Glutamatergic neuron (in vitro differentiated cells): ENCODE measurements at regions not wholly inside any gene's neighbourhood (a gene's known extent, or its start where the extent isn't known, plus 50 kb on each side); places are given as distances from the start of the nearest gene placed in this dataset.

Source experiments
- DNase-seq: peaks from one replicate; pipeline ENCODE4 v3.0.0; 2022
- H3K27ac Mint-ChIP-seq: one replicate; pipeline ENCODE4 v1.8.0; 2020; ENCODE audit warnings: mild to moderate bottlenecking, mixed read lengths, inconsistent platforms; ENCODE audit not compliant: unreplicated experiment
- H3K27me3 Mint-ChIP-seq: one replicate; pipeline ENCODE4 v1.8.0; 2020; ENCODE audit warnings: mild to moderate bottlenecking, moderate library complexity, mixed read lengths, inconsistent platforms; ENCODE audit not compliant: unreplicated experiment
- H3K36me3 Mint-ChIP-seq: one replicate; pipeline ENCODE4 v1.8.0; 2020; ENCODE audit warnings: mild to moderate bottlenecking, mixed read lengths, inconsistent platforms; ENCODE audit not compliant: unreplicated experiment
- H3K4me1 Mint-ChIP-seq: one replicate; pipeline ENCODE4 v1.8.0; 2020; ENCODE audit warnings: mild to moderate bottlenecking, low read depth, mixed read lengths, inconsistent platforms; ENCODE audit not compliant: unreplicated experiment
- H3K4me3 Mint-ChIP-seq: one replicate; pipeline ENCODE4 v1.8.0; 2020; ENCODE audit warnings: mild to moderate bottlenecking, mixed read lengths, inconsistent platforms; ENCODE audit not compliant: unreplicated experiment
- H3K9me3 Mint-ChIP-seq: one replicate; pipeline ENCODE4 v1.8.0; 2020; ENCODE audit warnings: mild to moderate bottlenecking, moderate library complexity, mixed read lengths, inconsistent platforms; ENCODE audit not compliant: unreplicated experiment
- CTCF ChIP-seq: fragments of 200-600 bp; sonication (generic); IDR thresholded peaks from one replicate; pipeline ENCODE4 v1.5.0; 2021; ENCODE audit not compliant: partially characterized antibody, unreplicated experiment

- Mint-ChIP-seq H3K36me3 (peaks cover 24% of the 10 kb centered on the region), H3K27me3 (peaks cover 2% of the 10 kb centered on the region), H3K27ac (no peak overlapping the region), H3K4me3 (no peak overlapping the region), H3K4me1 (no peaks in the 10 kb centered on the region), H3K9me3 (peaks cover 7% of the 10 kb centered on the region)
- no peak for DNase-seq
- no peak for TF ChIP-seq CTCF
Measured at GRCh38 chr9:91111876-91112275, 249.8 kb downstream of the AUH start.

- H3K27ac Mint-ChIP-seq, result no peak overlapping the region
- peaks cover 24% of the 10 kb centered on the region for H3K36me3 Mint-ChIP-seq
- peaks cover 2% of the 10 kb centered on the region for H3K27me3 Mint-ChIP-seq
- H3K4me3 Mint-ChIP-seq, result no peak overlapping the region
- no peak for DNase-seq
- H3K4me1 Mint-ChIP-seq, result no peaks in the 10 kb centered on the region
- no peak for TF ChIP-seq CTCF
- peaks cover 7% of the 10 kb centered on the region for H3K9me3 Mint-ChIP-seq
Measured at GRCh38 chr9:91113016-91113415, 248.7 kb downstream of the AUH start.

- H3K4me1 Mint-ChIP-seq, result peaks cover 12% of the 10 kb centered on the region
Measured at GRCh38 chr9:91114450-91114849, 247.3 kb downstream of the AUH start.

GRCh38 chr9:91116211-91116610, 245.5 kb downstream of the AUH start:
- H3K36me3 Mint-ChIP-seq, result peaks cover 11% of the 10 kb centered on the region
- no peak overlapping the region for H3K27ac Mint-ChIP-seq
- TF ChIP-seq CTCF, result no peak
- H3K9me3 Mint-ChIP-seq, result peaks cover 2% of the 10 kb centered on the region
- no peak for DNase-seq
- H3K4me3 Mint-ChIP-seq, result no peak overlapping the region
- peaks cover 2% of the 10 kb centered on the region for H3K27me3 Mint-ChIP-seq
- H3K4me1 Mint-ChIP-seq, result peaks cover 15% of the 10 kb centered on the region

More at GRCh38 chr9:91114450-91114849, 247.3 kb downstream of the AUH start:
- H3K27ac Mint-ChIP-seq, result no peak overlapping the region
- H3K27me3 Mint-ChIP-seq, result peaks cover 2% of the 10 kb centered on the region
- no peak for TF ChIP-seq CTCF
- no peak for DNase-seq
- H3K36me3 Mint-ChIP-seq, result peaks cover 23% of the 10 kb centered on the region
- peaks cover 7% of the 10 kb centered on the region for H3K9me3 Mint-ChIP-seq
- no peak overlapping the region for H3K4me3 Mint-ChIP-seq

- peaks cover 15% of the 10 kb centered on the region for H3K4me1 Mint-ChIP-seq
- no peak overlapping the region for H3K27ac Mint-ChIP-seq
- TF ChIP-seq CTCF, result no peak
- no peak for DNase-seq
- peaks cover 2% of the 10 kb centered on the region for H3K9me3 Mint-ChIP-seq
- peaks cover 6% of the 10 kb centered on the region for H3K36me3 Mint-ChIP-seq
- peaks cover 2% of the 10 kb centered on the region for H3K27me3 Mint-ChIP-seq
- H3K4me3 Mint-ChIP-seq, result no peak overlapping the region
Measured at GRCh38 chr9:91116711-91117110, 245.0 kb downstream of the AUH start.
